ENCODE measurements at regions not wholly inside any gene's neighbourhood (a gene's known extent, or its start where the extent isn't known, plus 50 kb on each side); places are given as distances from the start of the nearest gene placed in this dataset.

DNA sequence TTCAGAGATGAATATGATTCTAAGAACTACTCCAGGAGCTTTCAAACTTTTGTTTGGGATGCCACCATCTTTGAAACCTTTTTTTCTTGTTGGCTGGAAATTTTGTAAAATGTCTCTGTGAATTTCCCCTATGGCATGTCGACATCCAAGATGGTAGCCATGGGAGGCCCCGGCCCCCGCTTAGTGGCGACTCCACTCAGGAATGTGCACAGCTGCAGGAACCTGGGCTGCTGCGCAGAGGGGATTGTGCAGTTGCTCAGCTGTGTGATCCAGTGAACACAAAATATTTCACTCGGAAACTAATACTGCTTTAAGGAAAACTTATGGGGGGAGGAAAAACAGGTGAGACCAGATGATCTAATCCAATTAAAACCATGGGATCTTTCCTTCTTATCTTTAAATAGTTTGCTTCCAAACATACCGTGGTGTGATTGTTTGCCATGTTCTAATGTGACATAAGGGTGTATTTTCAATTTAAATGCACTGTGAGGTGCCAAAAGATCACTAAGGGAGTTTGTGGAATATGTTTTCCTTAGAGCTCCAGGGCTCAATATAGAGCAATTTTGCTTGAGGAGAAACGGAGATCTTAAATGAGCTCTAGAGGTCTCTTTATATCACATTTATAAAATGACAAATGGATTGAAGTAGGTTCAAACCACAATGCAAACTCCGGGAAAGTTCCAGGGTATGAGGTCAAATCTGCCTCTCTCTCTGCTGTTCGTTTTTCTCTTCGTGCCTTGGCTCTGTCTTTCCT lies 497.7 kb downstream of the FGF9 start:
- no peak for ATAC-seq (ENCODE audit: low read depth)

More for the DNA sequence above, 497.7 kb downstream of the FGF9 start:
- intact Hi-C loops (cut with micrococcal nuclease) = no loop called here
- Histone ChIP-seq H3K4ac (ENCODE audit: low read depth, low read length) (no peak overlapping the region), H2BK20ac (ENCODE audit: low read depth, low read length) (no peak overlapping the region; the same call in 1 of the 2 replicates), H3K36me3 (ENCODE audit: control insufficient read depth, insufficient read depth, low read length) (no peaks in the 10 kb centered on the region), H2AK5ac (ENCODE audit: low read depth, low read length) (no peak overlapping the region), H4K91ac (ENCODE audit: insufficient read depth, low read depth, low read length) (no peak overlapping the region), H3K23ac (ENCODE audit: low read depth, low read length) (no peak overlapping the region), H4K5ac (ENCODE audit: low read depth, low read length) (no peak overlapping the region), H3K79me1 (ENCODE audit: low read depth in 1 of 2, low read length in 2 of 2) (no peaks in the 10 kb centered on the region), H2BK15ac (ENCODE audit: low read depth, low read length) (no peak overlapping the region), H3K56ac (ENCODE audit: extremely low read depth, insufficient read depth, low read length) (no peak overlapping the region), H2BK5ac (ENCODE audit: low read depth, low read length, poor library complexity, severe bottlenecking) (no peak overlapping the region), H3K9me3 (ENCODE audit: control insufficient read depth, insufficient read depth, low read length) (no peaks in the 10 kb centered on the region), H4K20me1 (ENCODE audit: insufficient read depth, low read length) (no peaks in the 10 kb centered on the region), H3K27me3 (ENCODE audit: control insufficient read depth, insufficient read depth, low read length) (no peaks in the 10 kb centered on the region), H3K18ac (ENCODE audit: low read depth, low read length) (no peak overlapping the region), H2BK120ac (ENCODE audit: low read depth, low read length) (no peak overlapping the region), H3K4me1 (ENCODE audit: control insufficient read depth, insufficient read depth, low read length) (peaks cover 2% of the 10 kb centered on the region; the same call in 1 of the 2 replicates), H4K8ac (ENCODE audit: low read depth in 2 of 2, low read length in 2 of 2) (no peak overlapping the region), H3K9ac (ENCODE audit: low read depth, low read length) (no peak overlapping the region), H3K27ac (ENCODE audit: insufficient read depth, low read length) (no peak overlapping the region), H3K9me1 (ENCODE audit: insufficient read depth, low read length) (peaks cover 2% of the 10 kb centered on the region; the same call in 1 of the 2 replicates), H2AK9ac (replicated peaks; ENCODE audit: low read depth, low read length, poor library complexity) (no peak overlapping the region), H2AFZ (replicated peaks; ENCODE audit: low read length, poor library complexity) (no peak overlapping the region), H3K4me2 (ENCODE audit: low read depth, low read length) (no peak overlapping the region), H3K14ac (replicated peaks; ENCODE audit: low read depth, low read length) (no peak overlapping the region), H3K4me3 (ENCODE audit: insufficient read depth, low read depth, low read length) (no peak overlapping the region)
- no peak for TF ChIP-seq MAZ (IDR thresholded peaks at IDR 0.05; ENCODE audit: borderline replicate concordance, low read depth, low read length)
- TF ChIP-seq, protein P1, sequence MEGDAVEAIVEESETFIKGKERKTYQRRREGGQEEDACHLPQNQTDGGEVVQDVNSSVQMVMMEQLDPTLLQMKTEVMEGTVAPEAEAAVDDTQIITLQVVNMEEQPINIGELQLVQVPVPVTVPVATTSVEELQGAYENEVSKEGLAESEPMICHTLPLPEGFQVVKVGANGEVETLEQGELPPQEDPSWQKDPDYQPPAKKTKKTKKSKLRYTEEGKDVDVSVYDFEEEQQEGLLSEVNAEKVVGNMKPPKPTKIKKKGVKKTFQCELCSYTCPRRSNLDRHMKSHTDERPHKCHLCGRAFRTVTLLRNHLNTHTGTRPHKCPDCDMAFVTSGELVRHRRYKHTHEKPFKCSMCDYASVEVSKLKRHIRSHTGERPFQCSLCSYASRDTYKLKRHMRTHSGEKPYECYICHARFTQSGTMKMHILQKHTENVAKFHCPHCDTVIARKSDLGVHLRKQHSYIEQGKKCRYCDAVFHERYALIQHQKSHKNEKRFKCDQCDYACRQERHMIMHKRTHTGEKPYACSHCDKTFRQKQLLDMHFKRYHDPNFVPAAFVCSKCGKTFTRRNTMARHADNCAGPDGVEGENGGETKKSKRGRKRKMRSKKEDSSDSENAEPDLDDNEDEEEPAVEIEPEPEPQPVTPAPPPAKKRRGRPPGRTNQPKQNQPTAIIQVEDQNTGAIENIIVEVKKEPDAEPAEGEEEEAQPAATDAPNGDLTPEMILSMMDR (conservative IDR thresholded peaks at IDR 0.05; ENCODE audit: low read depth, low read length) = no peak
- no peak for TF ChIP-seq MAFK (IDR thresholded peaks at IDR 0.05; ENCODE audit: low read depth, low read length)
- no peak for TF ChIP-seq CHD1 (IDR thresholded peaks at IDR 0.05; ENCODE audit: low read depth, low read length)
- no peak for TF ChIP-seq MXI1 (IDR thresholded peaks at IDR 0.05; ENCODE audit: borderline replicate concordance, low read depth, low read length)
- no peak for TF ChIP-seq RFX5 (IDR thresholded peaks at IDR 0.05; ENCODE audit: low read depth, low read length)
- no peak for TF ChIP-seq BHLHE40 (IDR thresholded peaks at IDR 0.05; ENCODE audit: low read depth, low read length)
- TF ChIP-seq, protein P2, sequence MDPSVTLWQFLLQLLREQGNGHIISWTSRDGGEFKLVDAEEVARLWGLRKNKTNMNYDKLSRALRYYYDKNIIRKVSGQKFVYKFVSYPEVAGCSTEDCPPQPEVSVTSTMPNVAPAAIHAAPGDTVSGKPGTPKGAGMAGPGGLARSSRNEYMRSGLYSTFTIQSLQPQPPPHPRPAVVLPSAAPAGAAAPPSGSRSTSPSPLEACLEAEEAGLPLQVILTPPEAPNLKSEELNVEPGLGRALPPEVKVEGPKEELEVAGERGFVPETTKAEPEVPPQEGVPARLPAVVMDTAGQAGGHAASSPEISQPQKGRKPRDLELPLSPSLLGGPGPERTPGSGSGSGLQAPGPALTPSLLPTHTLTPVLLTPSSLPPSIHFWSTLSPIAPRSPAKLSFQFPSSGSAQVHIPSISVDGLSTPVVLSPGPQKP (IDR thresholded peaks at IDR 0.05; ENCODE audit: borderline replicate concordance, low read depth, low read length) = no peak
- no TSS peak for BruUV-seq (replicated peaks)
- POLR2A ChIA-PET (ENCODE audit: unreplicated experiment) = no interaction called here
- dilution Hi-C loops (cut with HindIII; ENCODE audit: low sequenced_read_pairs, unreplicated experiment) = no loop called here
- 100% methylated on average over 3 of the region's 11 CpGs; no CpG with 5 or more reads in 1 of the 2 experiments for WGBS, 2 experiments (ENCODE audit: extremely low coverage in 2 of 2, insufficient read length in 1 of 2)
- CTCF ChIA-PET = no interaction called here
- in situ Hi-C loops (cut with MboI; ENCODE audit: low sequenced_read_pairs) = no loop called here
- DNase-seq = no peak
